NCI-H1694 (cell line): ENCODE measurements at regions not wholly inside any gene's neighbourhood (a gene's known extent, or its start where the extent isn't known, plus 50 kb on each side); places are given as distances from the start of the nearest gene placed in this dataset.

Experiments used
- DNase-seq: peaks from one replicate; lab custom pipeline; 2025; lab: John Stamatoyannopoulos, UW

DNA sequence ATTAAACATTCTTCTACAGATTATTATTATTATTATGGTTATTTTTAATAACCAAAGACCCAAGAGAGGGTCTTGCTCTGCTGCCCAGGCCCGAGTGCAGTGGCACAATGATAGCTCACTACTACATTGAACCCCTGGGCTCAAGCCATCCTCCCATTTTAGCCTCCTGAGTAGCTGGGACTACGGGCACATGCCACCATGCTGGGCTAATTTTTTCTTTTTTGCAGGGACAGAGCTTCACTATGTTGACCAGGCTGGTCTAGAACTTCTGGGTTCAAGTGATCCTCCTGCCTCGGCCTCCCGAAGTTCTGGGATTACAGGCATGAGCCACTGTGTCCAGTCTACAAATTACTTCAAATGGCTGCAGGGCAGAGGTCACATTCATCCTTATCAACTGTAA lies 179.8 kb downstream of the KCNRG start:
- DNase-seq, result no peak

DNA sequence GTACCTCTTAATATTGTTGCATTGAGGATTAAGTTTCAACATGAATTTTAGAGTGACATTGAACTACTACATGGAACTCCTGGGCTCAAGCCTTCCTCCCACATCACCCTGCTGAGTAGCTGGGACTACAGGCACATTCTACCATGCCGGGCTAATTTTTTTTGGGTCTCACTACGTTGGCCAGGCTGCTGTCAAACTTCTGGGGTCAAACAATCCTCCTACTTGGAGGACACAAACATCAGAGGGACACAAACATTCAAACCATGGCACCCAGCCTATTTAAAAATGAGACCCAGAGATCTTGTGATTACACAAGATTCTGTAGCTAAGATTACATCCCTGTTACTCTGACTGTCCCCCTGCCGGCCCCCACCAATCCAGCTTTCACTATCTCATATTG lies 180.9 kb downstream of the KCNRG start:
- no peak for DNase-seq

DNA sequence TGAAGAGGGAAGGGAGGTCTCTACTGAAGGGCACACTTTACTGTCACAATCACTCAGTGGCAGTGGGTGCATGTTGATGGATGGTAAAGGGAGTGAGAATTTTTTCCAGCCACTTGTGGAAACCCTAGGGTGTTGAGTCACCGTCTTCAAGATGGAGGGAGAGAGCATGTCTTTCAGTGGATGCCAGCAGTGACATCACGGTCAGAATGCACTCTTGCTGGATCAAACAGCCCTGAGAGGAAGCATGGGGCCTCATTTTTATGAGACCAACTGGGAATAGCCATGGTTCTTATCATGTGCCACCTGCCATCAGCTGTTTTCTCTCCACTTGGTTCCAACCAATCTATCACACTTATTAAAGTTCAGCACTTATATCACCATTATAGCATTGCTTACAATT lies 182.5 kb downstream of the KCNRG start:
- no peak for DNase-seq

DNA sequence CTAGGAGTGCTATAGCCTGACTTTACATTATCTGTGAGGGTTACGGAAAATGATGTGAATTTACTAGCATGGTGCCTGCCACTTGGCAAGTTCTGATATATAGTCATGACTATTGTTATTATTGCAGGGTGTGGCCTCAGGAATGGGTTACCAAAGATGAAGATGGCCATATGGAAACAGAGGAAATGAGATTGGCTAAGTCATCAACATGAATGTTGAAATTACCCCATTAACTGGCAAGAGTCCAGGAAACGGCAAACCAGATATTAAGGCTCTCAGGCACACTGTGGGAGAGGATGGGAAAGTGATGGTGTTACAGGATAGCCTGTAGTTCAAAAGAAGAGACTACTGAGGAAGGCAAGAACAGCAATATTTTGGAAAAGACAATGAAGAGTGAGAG lies 183.3 kb downstream of the KCNRG start:
- DNase-seq, result no peak

DNA sequence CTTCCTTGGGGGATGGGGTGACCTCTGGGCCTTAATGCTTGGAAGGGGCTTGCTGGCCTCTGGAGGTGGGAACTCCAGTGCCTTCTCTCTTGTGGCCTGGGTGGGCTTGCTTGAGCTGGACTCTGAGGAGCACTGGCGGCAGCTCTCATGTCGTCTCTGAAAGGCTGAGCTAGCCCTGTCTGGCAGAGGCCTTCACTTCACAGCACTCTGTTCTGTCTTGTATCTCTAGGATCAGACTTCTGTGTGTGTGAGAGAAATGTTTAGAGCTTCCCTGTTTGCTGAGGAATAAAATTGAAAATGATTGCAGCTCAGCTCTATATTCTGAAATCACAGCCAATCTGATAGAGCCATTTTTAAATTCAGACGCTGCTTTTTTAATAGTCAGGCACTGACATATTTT lies 185.3 kb downstream of the KCNRG start:
- no peak for DNase-seq

DNA sequence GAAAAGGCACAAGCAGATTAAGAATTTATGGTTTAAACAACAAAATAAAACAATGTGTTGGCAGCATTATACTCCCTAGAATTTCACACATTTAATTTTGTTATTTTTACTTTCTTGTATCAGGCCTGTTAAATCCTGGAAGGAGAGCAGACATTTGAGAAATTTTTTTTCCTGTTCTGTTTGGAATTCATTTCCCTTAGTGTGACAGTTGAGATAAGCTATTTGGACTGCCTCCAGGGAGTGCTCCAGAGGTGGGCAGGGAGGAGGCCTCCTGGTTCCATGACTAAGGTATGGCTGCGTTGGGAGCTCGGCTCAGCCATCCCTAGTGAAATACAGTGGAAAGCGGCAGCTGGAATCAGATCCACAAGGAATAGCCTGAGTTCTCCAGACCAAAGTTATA lies 185.7 kb downstream of the KCNRG start:
- no peak for DNase-seq

DNA sequence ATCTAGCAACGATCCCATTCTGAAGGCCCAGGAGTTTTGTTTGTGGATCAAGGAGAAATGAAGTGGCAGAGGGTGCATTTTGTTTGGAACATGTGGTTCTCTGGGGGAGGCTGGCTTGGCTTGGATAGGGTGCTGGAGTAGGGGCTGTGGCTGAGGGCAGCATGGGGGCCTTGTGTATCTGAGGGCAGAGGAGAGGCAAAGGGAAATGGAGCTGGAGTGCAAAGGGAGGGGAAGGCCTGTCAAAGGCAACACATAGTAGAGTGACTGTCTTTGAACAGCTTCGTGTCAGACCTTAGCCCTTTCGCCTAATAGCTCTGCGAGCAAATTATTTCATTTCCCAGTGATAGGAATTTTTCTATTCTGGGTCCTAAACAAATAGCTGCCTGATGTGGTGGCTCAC lies 187.2 kb downstream of the KCNRG start:
- DNase-seq, result no peak

DNA sequence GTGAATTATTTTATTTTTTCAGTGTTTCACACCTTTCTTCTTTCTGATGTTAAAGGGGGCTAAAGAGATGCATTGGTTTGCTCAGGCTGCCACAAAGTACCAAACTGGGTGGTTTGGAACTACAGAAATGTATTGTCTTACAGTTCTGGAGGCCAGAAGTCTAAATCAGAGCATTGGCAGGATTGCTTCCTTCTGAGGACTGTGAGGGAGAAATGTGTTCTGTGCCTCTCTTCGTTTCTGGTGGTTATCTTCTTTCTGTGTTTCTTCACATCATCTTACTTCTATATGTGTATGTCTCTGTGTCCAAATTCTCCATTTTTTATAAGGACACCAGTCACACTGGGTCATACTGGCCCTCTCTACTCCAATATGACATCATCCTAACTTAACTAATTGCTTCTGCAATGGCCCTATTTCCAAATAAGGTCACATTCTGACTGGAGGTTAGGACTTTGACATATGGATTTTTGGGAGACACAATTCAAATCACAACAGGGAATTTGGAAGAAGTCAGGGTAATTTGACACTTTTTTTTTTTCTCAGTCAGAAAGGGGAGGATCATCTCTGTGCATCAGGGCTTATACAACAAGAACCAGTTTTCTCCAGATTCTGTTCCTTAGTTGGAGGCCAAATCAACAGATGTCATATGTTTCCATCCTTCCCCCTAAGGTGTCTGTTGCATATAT lies 188.2 kb downstream of the KCNRG start:
- peak; percentile 8 for DNase-seq

DNA sequence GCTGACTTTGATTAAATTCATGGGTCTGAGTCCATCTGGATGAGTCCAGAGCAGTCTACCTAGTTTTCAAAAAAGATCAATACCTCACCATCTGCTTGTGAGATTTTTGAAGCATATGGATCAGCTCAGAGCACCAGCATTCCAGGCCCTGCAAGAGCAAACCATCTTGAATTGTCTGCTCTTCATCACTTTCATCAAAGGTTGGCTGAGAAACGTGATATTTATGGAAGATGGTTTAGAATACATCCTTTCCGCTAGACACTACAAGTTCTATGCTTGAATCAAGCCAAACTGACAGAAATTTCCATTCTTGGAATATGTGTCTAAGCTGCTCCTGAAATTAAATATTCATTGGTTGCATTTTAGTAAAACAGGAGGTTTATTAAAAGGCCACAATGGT lies 190.3 kb downstream of the KCNRG start:
- DNase-seq, result no peak

DNA sequence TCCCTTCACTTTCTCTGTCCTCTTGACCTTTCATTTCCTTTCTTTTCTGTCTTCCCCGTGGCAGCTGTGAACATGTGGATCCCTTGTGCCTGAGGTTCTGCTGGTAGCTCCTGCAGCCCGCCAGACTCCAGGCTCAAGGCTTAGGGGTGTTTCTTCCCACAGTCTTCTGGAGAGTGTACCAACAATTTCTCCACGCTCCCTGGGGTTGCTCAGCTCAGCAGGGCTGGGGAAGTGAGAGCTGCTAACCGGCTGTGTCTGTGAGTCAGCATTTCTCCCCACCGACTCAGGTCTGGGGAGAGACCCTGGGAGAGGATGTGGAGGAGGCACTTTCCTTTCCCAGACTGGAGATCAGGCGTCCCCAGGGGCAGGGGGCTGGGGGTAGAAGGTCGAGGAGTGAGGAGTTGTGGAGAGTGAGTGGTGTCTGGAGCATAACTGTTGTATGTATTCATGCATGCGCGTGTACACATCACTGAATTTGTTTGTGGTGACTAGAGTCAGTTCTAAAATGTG lies 193.6 kb downstream of the KCNRG start:
- DNase-seq, result no peak

DNA sequence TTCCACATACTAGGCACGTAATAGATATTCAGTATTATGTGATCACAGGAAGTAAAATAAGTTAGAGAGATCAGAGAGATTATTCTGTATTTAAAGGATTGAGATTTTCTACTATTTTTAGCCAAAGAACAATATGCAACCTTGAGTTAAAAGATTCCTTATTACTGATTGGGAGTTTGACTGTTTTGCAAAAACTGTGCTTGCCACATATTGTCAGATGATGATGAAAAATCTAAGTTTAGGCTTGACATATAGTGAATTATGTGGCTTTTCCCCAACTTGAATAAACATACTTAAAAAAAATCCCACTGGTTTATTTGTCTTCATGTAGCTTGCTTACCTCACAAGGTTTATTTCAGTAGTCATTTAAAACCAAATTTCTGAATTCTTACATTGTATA lies 194.4 kb downstream of the KCNRG start:
- no peak for DNase-seq

DNA sequence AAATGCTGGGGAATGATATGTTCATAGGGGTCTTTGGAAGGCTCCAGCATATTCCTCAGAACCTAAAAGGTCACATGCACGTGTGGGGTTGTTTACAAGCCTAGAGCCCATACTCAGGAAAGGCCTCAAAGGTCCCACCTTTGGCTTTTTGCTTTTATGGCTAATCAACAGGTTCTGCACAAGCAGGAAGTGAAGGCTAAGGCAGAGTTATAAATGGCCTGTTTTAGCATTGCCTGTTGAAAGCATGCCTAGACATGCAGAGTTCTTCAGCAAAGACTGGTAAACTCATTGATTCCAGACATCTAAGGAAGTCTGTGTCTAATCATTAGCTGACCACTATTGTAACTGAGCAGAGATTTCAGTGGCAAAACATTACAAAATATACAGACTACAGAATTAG lies 198.3 kb downstream of the KCNRG start:
- no peak for DNase-seq

DNA sequence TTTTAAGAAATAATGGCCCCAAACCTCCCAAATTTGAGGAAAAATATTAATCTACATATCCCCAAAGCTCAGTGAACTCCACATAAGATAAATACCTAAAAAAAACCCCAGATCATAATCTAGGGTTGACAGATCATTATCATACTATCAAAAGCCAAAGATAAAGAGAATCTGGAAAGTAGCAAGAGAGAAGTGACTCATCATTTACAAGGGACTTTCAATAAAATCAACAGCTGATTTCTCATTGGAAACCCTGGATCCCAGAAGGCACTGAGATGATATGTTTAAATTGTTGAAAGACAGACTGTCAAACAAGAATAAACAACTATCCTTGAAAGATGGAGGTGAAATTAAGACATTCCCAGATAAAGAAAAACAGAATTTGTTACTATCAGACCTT lies 199.3 kb downstream of the KCNRG start:
- no peak for DNase-seq

DNA sequence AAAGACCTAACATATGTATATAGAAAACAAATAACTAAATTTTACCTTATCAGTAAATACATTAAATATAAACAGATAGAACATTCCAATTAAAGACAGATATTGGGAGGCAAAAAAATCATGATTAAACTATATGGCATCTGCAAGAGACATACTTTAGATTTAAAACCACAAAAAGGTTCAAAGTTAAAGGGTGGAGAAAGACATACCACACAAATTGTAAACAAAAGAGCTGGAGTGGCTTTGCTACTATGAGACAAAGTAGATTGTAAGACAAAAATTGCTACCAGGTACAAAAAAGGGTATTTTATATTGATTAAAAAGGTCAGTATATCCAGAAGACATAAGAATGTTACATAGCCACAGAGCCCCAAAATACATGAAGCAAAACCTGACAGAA lies 200.2 kb downstream of the KCNRG start:
- DNase-seq, result no peak

DNA sequence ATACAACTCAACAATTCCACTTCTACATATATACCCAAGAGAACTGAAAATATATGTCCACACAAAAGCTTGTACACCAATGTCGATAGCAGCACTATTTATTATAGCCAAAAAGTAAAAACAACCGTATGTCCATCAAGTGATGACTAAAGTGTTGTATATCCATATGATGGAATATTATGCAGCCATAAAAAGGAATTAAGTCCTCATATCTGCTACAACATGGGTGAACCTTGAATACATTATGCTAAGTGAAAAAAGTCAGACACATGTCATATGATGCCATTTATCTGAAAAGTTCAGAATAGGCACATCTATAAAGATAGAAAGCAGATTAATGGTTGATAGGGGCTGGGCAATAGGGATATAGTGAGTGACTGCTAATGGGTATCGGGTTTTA lies 204.5 kb downstream of the KCNRG start:
- DNase-seq, result no peak

DNA sequence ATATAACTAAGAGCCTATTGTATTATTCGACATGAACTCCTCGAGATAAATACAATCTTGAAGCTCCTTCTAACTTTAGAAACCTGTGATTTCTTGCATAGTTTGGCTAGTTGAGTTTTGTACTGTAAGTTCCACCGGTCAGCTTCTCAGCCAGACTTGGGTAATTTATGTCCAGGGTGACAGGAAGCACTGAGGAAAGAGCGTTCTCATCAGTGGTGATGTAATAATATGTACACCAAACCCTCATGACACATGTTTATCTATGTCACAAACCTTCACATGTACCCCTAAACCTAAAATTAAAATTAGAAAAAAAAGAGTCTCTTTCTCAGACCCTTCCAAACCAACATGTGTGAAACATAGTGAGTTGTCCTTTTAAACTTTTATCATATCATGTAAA lies 205.7 kb downstream of the KCNRG start:
- DNase-seq, result no peak

DNA sequence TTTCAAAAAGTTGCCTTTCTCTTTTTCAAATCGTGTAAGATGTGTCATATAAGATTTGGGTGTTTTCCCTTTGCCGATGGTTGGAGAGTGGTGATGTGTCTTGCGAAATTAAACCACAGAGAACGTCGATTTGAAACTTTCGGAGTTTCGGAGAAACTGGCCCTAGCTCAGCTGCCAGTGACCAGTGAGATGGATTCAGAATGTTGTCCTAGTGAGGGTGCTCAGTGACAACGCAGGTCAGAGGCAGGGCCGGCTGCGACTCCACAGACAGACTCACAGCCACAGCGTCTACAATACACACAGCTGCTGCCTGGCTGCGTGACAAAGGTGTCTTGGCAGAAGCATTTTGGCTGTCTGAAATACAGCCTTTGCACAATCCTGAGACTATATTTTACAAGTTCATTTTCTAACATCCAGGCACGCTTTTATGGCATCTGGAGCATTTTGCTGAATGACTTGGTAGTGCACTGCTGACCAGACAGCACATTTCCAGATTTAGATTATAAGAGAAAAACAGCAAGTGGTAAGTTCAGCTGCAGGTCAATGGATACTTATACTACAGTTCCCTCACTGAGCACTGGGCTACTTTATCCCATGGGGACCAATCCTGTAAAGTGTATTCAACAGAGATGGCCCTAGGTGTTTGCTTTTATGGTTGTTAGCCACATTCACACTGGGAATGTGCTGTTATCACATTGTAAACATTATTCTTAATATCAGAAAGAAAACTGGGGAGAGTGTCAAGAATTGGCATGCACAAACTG lies 207.5 kb downstream of the KCNRG start:
- no peak for DNase-seq

DNA sequence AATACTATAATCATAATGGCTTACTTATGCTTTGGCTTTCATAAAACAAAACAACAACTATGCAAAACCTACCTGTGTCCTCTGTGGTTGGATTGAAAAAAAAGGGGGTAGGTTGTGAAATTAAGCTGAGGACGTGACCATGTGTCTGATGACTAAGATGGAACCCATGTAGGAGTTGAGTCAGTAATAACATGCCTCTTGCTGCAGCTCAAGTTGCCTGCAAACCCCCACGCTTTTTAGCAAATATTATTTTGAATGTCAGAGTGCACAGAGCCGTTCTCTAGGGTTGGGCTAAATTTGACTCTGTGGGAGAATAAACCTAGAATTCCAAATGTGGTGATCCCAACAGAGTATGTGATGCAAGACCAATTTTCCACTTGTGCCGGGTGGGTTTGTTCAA lies 209.3 kb downstream of the KCNRG start:
- DNase-seq, result no peak

DNA sequence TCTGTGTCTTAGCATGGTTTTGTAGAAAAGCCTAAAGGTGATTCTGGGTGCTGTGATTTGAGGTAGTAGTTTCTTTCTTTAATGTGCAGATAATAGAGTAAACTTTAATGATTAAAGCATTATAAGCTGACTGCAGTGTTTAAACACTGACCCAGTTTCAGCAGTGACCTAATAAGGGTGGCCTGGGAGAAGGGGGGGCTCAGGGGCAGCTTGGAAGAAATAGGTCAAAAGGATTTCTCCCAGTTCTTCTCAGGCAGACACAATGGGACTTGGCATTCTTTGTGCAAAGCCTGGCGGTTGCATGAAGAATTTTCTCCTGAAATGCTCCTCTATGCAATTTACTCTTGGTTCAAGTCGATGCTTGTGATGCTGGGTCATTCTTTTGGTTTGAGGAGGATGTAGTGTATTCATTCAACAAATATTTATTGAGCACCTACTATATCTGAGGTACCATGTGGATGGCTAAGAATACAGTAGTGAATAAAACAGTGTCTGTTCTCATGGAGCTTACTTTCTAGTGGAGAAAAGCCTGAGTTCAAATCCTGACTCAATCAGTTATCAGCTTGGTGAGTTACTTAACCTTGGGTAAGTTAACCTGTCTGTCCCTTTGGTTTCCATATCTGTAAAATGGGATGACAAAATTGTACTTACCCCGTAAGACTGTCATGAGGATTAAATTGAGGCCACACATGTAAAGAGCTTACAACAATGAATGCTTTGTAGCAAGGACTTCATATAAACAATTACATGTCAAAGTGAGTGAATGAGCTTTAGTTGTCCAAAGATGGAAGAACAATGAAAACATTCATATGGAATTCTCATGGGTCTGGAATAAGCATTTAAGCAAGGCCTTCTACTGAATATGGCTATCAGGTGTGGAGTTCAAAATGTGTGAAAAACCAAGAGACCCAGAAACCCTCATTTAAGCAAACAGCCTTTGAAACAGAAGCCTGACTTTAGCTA lies 210.2 kb downstream of the KCNRG start:
- no peak for DNase-seq

DNA sequence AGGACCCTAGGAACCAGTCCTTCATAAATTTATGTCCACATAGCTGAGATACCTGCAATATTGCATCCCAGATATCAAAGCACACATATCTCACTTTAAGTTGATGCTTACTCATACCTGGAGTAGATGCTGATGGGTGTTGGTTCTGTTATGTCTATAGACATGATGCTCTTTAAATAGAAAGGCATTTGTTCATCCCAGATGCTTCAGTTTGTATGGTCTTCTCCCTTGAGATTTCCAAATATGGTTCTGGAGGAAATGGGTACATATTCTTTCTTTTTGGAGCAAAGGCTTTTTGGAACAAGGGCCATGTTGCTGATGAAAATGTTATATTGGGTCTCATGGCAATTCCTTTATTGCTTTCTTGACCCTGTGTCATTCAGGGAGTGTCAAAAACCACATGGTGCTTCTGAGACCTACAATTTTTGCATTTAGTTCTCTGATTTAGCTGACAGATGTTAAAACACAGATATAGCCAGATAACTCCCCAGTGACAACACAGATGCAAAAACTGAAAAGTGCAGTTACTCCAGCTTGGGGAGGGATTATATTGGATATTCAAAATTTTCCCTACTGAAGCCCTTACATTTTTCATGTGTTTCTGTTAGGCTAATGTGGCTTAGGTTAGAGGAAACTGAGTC lies 211.4 kb downstream of the KCNRG start:
- peak; percentile 6 for DNase-seq

DNA sequence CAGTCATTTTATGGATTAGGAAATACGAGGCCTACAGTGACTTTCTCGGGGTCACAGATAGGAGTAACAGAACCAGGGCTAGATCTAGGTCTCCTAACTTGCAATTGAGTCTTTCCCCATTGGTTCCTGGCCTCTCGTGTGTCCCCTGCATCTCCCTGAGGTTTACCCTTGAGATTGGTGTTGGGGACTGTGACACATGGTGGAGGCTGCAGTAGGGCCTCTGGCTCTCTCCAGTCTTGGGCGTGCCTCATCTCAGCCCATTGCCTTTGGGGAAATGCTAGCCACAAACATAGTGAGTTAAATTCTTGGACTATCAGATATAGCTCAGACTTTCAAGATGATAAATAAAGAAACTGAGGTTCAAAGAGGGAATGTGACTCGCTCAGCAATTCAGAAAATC lies 212.1 kb downstream of the KCNRG start:
- no peak for DNase-seq

DNA sequence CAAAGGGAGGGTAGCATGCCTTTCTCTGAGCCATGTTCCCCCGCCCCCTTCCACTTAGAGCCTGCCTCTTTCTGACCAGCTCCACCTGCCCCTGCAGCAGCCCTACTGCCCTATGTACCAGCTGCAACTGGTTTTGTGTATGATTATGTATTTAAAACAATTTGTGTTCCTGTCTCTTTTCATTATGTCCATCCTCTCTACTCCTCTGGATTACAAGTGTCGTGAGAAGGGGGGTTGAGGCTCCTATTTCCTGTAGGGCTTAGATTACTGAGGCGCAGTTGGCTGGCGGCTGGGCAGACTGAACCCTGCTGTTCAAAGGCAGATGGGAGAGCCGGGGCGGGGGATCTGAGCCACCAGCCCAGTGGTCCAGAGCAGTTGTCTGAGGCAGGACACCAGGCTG lies 213.3 kb downstream of the KCNRG start:
- DNase-seq, result no peak
